Fibroblast of mammary gland (primary cell): ENCODE measurements at regions not wholly inside any gene's neighbourhood (a gene's known extent, or its start where the extent isn't known, plus 50 kb on each side); places are given as distances from the start of the nearest gene placed in this dataset.
"Not testable (repeated sequence)": the region's sequence is repeated elsewhere in the genome, so short reads cannot be mapped to it uniquely, and the experiment has no call there.

Experiments used
- DNase-seq: peaks from one replicate; pipeline ENCODE4 v3.0.0-alpha.2; 2010; ENCODE audit warnings: low read depth
- H3K4me3 ChIP-seq: 2 replicates; pipeline ENCODE4 v1.5.1; 2011; ENCODE audit warnings: low read depth, mild to moderate bottlenecking, low read length, moderate library complexity; ENCODE audit not compliant: control insufficient read depth
- TF ChIP-seq, protein P1 (sequence below): conservative IDR thresholded peaks from 2 replicates; pipeline ENCODE4 v1.5.1; 2011; ENCODE audit warnings: low read depth, low read length, inconsistent platforms; ENCODE audit not compliant: control insufficient read depth, insufficient read depth

DNA sequence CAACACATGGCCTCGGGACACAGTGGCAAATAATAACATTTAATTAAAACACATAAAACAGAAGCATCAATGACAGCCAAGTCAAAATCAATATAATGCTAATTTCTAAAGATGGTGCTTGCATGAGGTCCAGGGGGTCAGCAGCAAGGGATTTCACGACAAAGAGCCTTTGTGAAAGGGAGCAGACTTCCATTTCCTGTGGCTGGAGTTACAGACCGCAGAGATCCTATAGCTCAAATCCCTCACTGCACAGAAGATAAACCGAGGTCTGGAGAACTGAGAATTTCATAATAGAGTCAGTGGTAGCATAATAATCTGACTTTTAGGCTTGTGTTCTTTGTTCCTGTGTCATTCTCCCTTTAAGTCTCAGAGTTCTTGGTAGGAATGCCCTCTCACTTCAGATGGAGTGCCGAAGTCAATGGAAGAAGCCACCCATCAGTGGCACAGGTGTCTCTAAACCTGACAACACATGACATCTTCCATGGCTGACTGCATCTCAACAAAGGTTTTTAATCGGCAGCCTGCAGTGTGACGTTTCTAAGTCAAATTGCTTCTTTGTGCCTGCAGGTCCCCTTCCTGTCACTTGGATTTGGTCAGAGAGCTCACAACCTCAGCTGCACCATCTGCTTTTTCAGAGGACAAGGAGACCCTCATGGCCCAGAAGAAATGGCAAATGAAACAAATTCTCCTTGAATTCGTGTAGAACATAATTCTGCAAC is 67.4 kb downstream of the CARTPT start:
- TF ChIP-seq, protein P1, sequence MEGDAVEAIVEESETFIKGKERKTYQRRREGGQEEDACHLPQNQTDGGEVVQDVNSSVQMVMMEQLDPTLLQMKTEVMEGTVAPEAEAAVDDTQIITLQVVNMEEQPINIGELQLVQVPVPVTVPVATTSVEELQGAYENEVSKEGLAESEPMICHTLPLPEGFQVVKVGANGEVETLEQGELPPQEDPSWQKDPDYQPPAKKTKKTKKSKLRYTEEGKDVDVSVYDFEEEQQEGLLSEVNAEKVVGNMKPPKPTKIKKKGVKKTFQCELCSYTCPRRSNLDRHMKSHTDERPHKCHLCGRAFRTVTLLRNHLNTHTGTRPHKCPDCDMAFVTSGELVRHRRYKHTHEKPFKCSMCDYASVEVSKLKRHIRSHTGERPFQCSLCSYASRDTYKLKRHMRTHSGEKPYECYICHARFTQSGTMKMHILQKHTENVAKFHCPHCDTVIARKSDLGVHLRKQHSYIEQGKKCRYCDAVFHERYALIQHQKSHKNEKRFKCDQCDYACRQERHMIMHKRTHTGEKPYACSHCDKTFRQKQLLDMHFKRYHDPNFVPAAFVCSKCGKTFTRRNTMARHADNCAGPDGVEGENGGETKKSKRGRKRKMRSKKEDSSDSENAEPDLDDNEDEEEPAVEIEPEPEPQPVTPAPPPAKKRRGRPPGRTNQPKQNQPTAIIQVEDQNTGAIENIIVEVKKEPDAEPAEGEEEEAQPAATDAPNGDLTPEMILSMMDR = no peak
- DNase-seq = no peak

DNA sequence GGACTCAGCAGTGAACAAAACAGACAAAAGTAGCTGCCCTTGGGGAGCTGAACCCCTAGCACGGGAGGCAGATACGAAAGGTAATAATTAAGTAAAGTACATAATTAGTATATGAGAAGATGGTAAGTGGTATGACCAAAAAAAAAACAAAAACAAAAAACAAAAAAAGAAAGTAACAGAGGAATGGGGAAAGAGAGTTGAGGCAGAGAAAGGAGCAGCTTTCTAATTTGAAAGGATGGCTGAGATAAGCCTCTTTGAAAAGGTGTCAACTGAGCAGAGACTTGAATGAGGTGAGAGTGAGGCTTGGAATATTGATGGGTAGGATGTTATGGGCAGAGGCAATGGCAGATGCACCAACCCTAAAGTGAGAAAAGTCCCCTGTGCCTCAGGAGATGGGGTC is 69.7 kb downstream of the CARTPT start:
- TF ChIP-seq, protein P1 = no peak
- no peak overlapping the region for H3K4me3 ChIP-seq
- DNase-seq = no peak

More for the DNA sequence above, 67.4 kb downstream of the CARTPT start:
- no peak overlapping the region for H3K4me3 ChIP-seq

DNA sequence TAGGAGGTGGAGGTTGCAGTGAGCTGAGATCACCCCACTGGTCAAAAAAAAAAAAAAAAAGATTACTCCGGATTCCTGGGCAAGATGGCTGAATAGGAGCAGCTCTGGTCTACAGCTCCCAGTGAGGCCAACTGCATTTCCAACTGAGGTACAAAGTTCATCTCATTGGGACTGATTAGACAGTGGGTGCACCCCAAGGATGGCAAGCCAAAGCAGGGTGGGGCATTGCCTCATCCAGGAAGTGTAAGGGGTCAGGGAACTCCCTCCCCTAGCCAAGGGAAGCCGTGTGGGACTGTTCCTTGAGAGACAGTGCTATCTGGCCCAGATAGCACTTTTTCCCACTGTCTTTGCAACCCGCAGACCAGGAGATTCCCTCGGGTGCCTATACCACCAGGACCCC is 70.7 kb downstream of the CARTPT start:
- no peak overlapping the region for H3K4me3 ChIP-seq
- DNase-seq = no peak
- TF ChIP-seq, protein P1 = no peak

DNA sequence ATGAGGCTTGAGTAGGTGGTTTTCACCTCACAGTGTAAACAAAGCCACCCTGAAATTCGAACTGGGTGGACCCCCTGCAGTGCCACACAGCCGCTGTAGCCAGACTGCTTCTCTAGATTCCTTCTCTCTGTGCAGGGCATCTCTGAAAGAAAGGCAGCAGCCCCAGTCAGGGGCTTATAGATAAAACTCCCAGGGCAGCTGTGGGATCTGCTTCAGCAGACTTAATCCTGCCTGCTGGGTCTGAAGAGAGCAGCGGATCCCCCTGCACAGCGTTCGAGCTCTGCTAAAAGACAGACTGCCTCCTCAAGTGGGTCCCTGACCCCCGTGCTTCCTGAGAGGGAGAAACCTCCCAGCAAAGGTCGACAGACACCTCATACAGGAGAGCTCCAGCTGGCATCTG is 71.4 kb downstream of the CARTPT start:
- H3K4me3 ChIP-seq = no peak overlapping the region
- DNase-seq = no peak
- TF ChIP-seq, protein P1 = no peak

DNA sequence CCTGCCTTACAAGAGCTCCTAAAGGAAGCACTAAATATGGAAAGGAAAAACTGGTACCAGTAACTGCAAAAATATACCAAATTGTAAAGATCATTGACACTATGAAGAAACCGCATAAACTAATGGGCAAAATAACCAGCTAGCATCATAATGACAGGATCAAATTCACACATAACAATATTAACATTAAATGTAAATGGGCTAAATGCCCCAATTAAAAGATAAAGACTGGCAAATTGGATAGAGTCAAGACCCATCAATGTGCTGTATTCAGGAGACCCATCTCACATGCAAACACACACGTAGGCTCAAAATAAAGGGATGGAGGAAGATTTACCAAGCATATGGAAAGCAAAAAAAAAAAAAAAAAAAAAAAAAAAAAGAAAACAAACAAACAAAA is 73.0 kb downstream of the CARTPT start:
- not testable (repeated sequence) for H3K4me3 ChIP-seq, DNase-seq

DNA sequence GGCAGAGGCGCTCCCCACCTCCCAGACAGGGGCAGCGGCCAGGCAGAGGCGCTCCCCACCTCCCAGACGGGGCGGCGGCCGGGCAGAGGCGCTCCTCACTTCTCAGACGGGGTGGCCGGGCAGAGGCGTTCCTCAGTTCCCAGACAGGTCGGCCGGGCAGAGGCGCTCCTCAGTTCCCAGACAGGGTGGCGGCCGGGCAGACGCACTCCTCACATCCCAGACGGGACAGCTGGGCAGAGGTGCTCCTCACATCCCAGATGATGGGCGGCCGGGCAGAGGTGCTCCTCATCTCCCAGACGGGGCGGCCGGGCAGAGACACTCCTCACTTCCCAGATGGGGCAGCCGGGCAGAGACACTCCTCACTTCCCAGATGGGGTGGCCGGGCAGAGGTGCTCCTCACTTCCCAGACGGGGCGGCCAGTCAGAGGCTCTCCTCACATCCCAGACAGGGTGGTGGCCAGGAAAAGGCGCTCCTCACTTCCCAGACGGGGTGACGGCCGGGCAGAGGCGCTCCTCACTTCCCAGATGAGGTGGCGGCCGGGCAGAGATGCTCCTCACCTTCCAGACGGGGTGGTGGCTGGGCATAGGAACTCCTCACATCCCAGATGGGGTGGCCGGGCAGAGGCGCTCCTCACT is 75.1 kb downstream of the CARTPT start:
- no peak for DNase-seq
- no peak overlapping the region for H3K4me3 ChIP-seq
- TF ChIP-seq, protein P1 = no peak

DNA sequence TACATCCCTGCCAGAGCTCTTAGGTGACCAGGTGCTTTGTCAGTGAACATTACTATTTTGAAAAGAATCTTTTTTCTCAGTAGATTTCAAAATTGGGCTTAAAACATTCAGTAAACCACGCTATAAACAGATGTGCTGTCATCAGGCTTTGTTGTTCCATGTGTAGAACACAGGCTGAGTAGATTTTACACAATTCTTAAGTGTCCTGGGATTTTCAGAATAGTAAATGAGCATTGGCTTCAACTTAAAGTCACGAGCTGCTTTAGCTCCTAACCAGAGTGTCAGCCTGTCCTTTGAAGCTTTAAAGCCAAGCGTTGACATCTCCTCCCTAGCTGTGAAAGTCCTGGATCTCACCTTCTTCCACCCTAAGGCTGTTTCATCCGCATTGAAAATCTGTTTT is 83.6 kb downstream of the CARTPT start:
- H3K4me3 ChIP-seq = no peak overlapping the region
- DNase-seq = no peak
- TF ChIP-seq, protein P1 = no peak
